WI38 (cell line): ENCODE measurements at regions not wholly inside any gene's neighbourhood (a gene's known extent, or its start where the extent isn't known, plus 50 kb on each side); places are given as distances from the start of the nearest gene placed in this dataset.

Experiments used
- H3K4me3 ChIP-seq: 2 replicates; pipeline ENCODE4 v1.5.1; 2011; ENCODE audit warnings: low read depth, mild to moderate bottlenecking, control low read depth, low read length
- CTCF ChIP-seq: IDR thresholded peaks from 2 replicates; pipeline ENCODE4 v1.5.1; 2012; ENCODE audit warnings: low read depth, mild to moderate bottlenecking, control low read depth, low read length

GRCh38 chr9:3664044-3664443, 138.2 kb upstream of the RFX3 start:
- H3K4me3 ChIP-seq, result no peak overlapping the region
- TF ChIP-seq CTCF, result no peak

GRCh38 chr9:3662671-3663070, 136.9 kb upstream of the RFX3 start:
- H3K4me3 ChIP-seq, result no peak overlapping the region
- TF ChIP-seq CTCF, result no peak

- no peak overlapping the region for H3K4me3 ChIP-seq
- no peak for TF ChIP-seq CTCF
Observed at GRCh38 chr9:3660936-3661335, 135.1 kb upstream of the RFX3 start.

- no peak overlapping the region for H3K4me3 ChIP-seq
- no peak for TF ChIP-seq CTCF
Observed at GRCh38 chr9:3659647-3660046, 133.8 kb upstream of the RFX3 start.

- no peak overlapping the region for H3K4me3 ChIP-seq
Observed at GRCh38 chr9:3658964-3659363, 133.2 kb upstream of the RFX3 start.

GRCh38 chr9:3656224-3656623, 130.4 kb upstream of the RFX3 start:
- no peak overlapping the region for H3K4me3 ChIP-seq
- TF ChIP-seq CTCF, result no peak

More at GRCh38 chr9:3658964-3659363, 133.2 kb upstream of the RFX3 start:
- no peak for TF ChIP-seq CTCF

- H3K4me3 ChIP-seq, result no peak overlapping the region
- no peak for TF ChIP-seq CTCF
Observed at GRCh38 chr9:3650994-3651622, 125.3 kb upstream of the RFX3 start.
